Cardiac muscle cell (in vitro differentiated cells and primary cell): ENCODE measurements at regions not wholly inside any gene's neighbourhood (a gene's known extent, or its start where the extent isn't known, plus 50 kb on each side); places are given as distances from the start of the nearest gene placed in this dataset.

Experiments used
- DNase-seq, 2 donors: peaks; one replicate each; pipeline versions ENCODE4 v3.0.0 to v3.0.0-alpha.2; 2010 to 2017; ENCODE audit warnings: low read depth in 1 of 2, low spot score in 1 of 2
- H3K27ac ChIP-seq: fragments of 200-600 bp; sonication (generic); 2 replicates; pipeline ENCODE4 v1.5.1; 2016
- H3K27me3 ChIP-seq: fragments of 200-600 bp; sonication (generic); 2 replicates; pipeline ENCODE4 v1.6.0; 2016; ENCODE audit warnings: control low read depth
- H3K36me3 ChIP-seq: fragments of 200-600 bp; sonication (generic); 2 replicates; pipeline ENCODE4 v1.5.1; 2016; ENCODE audit warnings: control low read depth
- H3K4me1 ChIP-seq: fragments of 200-600 bp; sonication (generic); 2 replicates; pipeline ENCODE4 v1.8.1; 2017; ENCODE audit warnings: low read depth, mild to moderate bottlenecking, mixed run types
- H3K4me3 ChIP-seq: fragments of 200-600 bp; sonication (generic); 2 replicates; pipeline ENCODE4 v1.5.1; 2016; ENCODE audit warnings: mild to moderate bottlenecking
- H3K9me3 ChIP-seq: fragments of 200-600 bp; sonication (generic); 2 replicates; pipeline ENCODE4 v1.5.1; 2017; ENCODE audit warnings: low read depth, mild to moderate bottlenecking, control low read depth
- TF ChIP-seq, protein P1 (sequence below): IDR thresholded peaks from 2 replicates; pipeline ENCODE4 v1.5.1; 2012; ENCODE audit warnings: low read depth, mild to moderate bottlenecking, low read length

DNA sequence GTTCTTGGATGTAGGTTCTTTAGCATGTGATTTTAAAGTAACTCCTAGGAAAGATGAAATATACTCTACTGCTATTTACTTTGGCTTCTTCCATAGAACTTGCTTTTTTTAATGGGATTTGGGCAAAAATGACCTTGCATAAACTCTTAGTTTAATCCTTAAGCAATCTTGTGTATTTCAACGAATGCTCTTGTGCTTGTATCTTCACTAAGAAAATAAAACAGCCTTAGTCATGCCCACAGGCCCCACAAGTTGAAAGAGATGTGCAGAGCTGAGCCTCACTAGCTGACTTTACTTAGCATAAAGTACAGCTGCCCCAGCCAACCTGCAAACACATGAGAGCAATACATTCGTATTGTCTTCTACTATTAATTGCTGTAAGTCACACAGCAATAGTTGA, 1609.2 kb downstream of the STIM2 start:
- TF ChIP-seq, protein P1, sequence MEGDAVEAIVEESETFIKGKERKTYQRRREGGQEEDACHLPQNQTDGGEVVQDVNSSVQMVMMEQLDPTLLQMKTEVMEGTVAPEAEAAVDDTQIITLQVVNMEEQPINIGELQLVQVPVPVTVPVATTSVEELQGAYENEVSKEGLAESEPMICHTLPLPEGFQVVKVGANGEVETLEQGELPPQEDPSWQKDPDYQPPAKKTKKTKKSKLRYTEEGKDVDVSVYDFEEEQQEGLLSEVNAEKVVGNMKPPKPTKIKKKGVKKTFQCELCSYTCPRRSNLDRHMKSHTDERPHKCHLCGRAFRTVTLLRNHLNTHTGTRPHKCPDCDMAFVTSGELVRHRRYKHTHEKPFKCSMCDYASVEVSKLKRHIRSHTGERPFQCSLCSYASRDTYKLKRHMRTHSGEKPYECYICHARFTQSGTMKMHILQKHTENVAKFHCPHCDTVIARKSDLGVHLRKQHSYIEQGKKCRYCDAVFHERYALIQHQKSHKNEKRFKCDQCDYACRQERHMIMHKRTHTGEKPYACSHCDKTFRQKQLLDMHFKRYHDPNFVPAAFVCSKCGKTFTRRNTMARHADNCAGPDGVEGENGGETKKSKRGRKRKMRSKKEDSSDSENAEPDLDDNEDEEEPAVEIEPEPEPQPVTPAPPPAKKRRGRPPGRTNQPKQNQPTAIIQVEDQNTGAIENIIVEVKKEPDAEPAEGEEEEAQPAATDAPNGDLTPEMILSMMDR = no peak
- H3K4me1 ChIP-seq = no peaks in the 10 kb centered on the region
- H3K27ac ChIP-seq = no peak overlapping the region
- no peaks in the 10 kb centered on the region for H3K9me3 ChIP-seq
- no peak for DNase-seq
- H3K4me3 ChIP-seq = no peak overlapping the region
- H3K27me3 ChIP-seq = no peaks in the 10 kb centered on the region
- H3K36me3 ChIP-seq = no peaks in the 10 kb centered on the region

DNA sequence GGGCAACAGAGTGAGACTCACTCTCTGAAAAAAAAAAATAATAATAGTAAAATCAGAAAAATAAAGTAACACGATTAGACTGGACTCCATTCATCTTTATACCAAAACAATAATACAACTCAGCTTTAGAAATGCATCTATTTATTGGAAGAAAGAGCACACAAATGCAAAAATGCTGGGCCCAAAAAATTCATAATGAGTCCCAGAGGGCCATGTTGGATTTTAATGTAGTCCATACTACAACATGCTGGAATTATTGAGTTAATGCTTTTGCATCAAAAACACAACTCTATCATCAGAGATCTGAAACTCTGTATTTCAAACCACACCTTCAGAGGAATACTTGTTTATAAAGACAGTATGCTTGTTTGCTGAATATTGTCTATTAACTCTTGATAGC, 1614.7 kb downstream of the STIM2 start:
- no peaks in the 10 kb centered on the region for H3K27me3 ChIP-seq
- TF ChIP-seq, protein P1 = no peak
- no peaks in the 10 kb centered on the region for H3K36me3 ChIP-seq
- H3K4me1 ChIP-seq = no peaks in the 10 kb centered on the region
- no peak for DNase-seq
- no peaks in the 10 kb centered on the region for H3K9me3 ChIP-seq
- no peak overlapping the region for H3K27ac ChIP-seq
- H3K4me3 ChIP-seq = no peak overlapping the region

DNA sequence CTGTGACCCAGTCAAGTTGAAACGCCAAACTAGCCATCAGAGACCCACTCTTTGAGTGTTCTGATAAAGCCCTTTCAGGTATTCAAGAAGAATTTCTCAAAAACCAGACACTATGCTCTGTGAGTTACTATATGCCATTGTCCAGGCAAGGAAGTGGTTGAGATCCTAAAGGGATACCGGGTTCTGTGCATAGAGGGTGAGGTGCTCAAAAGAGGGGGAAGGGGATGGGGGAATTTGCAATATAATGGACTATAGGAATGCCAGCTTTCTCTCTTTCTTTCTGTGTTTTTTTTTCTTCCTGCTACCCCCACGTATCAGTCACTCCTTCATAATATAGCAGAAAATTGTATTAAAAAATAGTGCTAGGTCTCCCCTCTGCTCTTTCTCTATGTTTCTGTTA, 1619.0 kb downstream of the STIM2 start:
- H3K27ac ChIP-seq = no peak overlapping the region
- TF ChIP-seq, protein P1 = no peak
- DNase-seq = no peak
- no peaks in the 10 kb centered on the region for H3K36me3 ChIP-seq
- H3K4me3 ChIP-seq = no peak overlapping the region
- no peaks in the 10 kb centered on the region for H3K27me3 ChIP-seq
- no peaks in the 10 kb centered on the region for H3K9me3 ChIP-seq
- H3K4me1 ChIP-seq = no peaks in the 10 kb centered on the region

DNA sequence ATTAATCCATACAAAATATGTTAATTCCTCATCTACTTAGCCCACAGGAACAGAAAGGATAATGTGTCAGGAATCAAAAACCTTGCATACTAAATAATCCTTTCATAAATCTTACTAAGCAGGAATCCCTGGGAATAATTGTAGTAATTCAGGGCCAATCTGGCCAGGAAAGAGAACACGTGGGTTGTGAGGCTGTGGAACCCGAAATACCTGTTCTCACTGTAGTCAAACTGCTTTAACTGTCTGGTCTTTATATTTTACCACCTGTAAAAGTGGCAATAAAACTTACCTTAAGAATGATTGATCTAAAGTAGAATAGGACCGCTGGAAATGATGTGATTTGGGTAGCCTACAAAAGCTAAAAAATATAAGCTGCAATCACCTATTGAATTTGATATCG, 1620.9 kb downstream of the STIM2 start:
- no peak overlapping the region for H3K4me3 ChIP-seq
- no peaks in the 10 kb centered on the region for H3K36me3 ChIP-seq
- DNase-seq = no peak
- no peaks in the 10 kb centered on the region for H3K4me1 ChIP-seq
- H3K9me3 ChIP-seq = no peaks in the 10 kb centered on the region
- H3K27me3 ChIP-seq = no peaks in the 10 kb centered on the region
- no peak overlapping the region for H3K27ac ChIP-seq
- TF ChIP-seq, protein P1 = no peak

DNA sequence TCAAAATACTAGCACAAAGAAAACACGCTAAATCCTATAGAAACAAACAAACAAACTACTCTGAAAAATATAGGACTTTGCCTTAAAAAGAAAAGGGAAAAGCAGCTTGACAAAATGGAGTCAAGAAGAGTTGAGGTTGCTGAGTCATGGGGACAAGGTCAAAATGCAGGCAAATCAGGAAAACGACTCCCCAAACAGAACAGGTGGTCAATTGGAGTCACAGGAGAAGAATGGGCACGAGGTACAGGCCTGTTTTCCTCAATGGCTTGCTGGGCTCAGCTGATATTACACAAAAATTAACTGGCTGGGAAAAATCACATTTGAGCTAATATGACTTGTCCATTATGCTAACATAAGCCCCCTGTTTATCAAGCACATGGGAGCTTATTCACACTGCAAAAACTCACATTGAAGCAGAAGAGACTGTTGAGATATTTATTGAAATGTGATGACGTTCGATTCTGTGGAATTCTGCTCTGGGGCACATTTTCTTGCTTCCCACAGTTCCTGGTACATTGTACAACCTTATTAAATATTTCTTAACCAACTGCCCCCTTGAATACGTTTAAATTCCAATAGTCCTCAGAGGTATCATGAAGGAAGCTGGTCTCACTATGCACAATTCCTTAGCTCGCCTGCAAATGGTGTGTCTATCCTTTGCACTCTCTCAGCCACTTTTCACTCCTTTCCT, 1622.1 kb downstream of the STIM2 start:
- H3K36me3 ChIP-seq = no peaks in the 10 kb centered on the region

More for the DNA sequence above, 1622.1 kb downstream of the STIM2 start:
- Histone ChIP-seq H3K9me3 (no peaks in the 10 kb centered on the region), H3K4me3 (no peak overlapping the region), H3K27me3 (no peaks in the 10 kb centered on the region), H3K27ac (no peak overlapping the region), H3K4me1 (no peaks in the 10 kb centered on the region)
- no peak for DNase-seq
- TF ChIP-seq, protein P1 = no peak
